GM12891 (cell line): ENCODE measurements at regions not wholly inside any gene's neighbourhood (a gene's known extent, or its start where the extent isn't known, plus 50 kb on each side); places are given as distances from the start of the nearest gene placed in this dataset.

ENCODE experiments used
- POLR2A ChIP-seq: IDR thresholded peaks from 2 replicates; pipeline ENCODE4 v1.6.1; 2011; ENCODE audit warnings: low read depth, low read length, control low read depth
- POLR2AphosphoS5 ChIP-seq: IDR thresholded peaks from 2 replicates; pipeline ENCODE4 v1.6.1; 2011; ENCODE audit warnings: low read depth, low read length, control low read depth
- POU2F2 ChIP-seq: IDR thresholded peaks from 2 replicates; pipeline ENCODE4 v1.6.1; 2011; ENCODE audit warnings: low read depth, mild to moderate bottlenecking, control low read depth, low read length, moderate library complexity
- SPI1 ChIP-seq: IDR thresholded peaks from 2 replicates; pipeline ENCODE4 v1.6.1; 2011; ENCODE audit warnings: low read depth, low read length, control low read depth

- no peak for TF ChIP-seq POLR2A
- TF ChIP-seq SPI1: no peak
- TF ChIP-seq POLR2AphosphoS5: no peak
- TF ChIP-seq POU2F2: no peak
These were observed 177.5 kb downstream of the AASDH start for GRCh38 chr4:56209767-56210166.
